Lung (tissue), 11 donors: ENCODE measurements at regions not wholly inside any gene's neighbourhood (a gene's known extent, or its start where the extent isn't known, plus 50 kb on each side); places are given as distances from the start of the nearest gene placed in this dataset.

Source experiments
- ATAC-seq: fragments of 200-7000 bp; cut with Tn5 transposase; one replicate; pipeline ENCODE4 v1.9.1; 2020; ENCODE audit warnings: moderate number of reproducible peaks; ENCODE audit not compliant: insufficient read depth, low FRiP score
- DNase-seq, 3 donors: peaks; one replicate each; pipeline ENCODE4 v3.0.0-alpha.2; 2013 to 2017
- H3K27ac ChIP-seq, 2 donors: one replicate each; pipeline ENCODE4 v1.5.1; 2013; ENCODE audit warnings: mild to moderate bottlenecking in 2 of 2, moderate library complexity in 2 of 2, control low read depth in 1 of 2, inconsistent platforms in 1 of 2, low read depth in 1 of 2, low read length in 1 of 2
- H3K27me3 ChIP-seq, 3 donors: one replicate each; pipeline ENCODE4 v1.5.1; 2013; ENCODE audit warnings: low read length in 2 of 3; ENCODE audit not compliant: control insufficient read depth in 3 of 3, insufficient read depth in 3 of 3
- H3K36me3 ChIP-seq, 4 donors: one replicate each; pipeline ENCODE4 v1.5.1; 2013; ENCODE audit warnings: low read length in 4 of 4, mild to moderate bottlenecking in 1 of 4, moderate library complexity in 1 of 4; ENCODE audit not compliant: control insufficient read depth in 4 of 4, insufficient read depth in 4 of 4
- H3K4me1 ChIP-seq, 5 donors: one replicate each; pipeline ENCODE4 v1.5.1; 2013; ENCODE audit warnings: low read length in 5 of 5, mild to moderate bottlenecking in 2 of 5, moderate library complexity in 1 of 5; ENCODE audit not compliant: control insufficient read depth in 5 of 5, insufficient read depth in 5 of 5
- H3K4me3 ChIP-seq: one replicate; pipeline ENCODE4 v1.5.1; 2013; ENCODE audit warnings: mild to moderate bottlenecking, control low read depth, moderate library complexity
- H3K9ac ChIP-seq, 2 donors: one replicate each; pipeline ENCODE4 v1.5.1; 2013; ENCODE audit warnings: low read length in 2 of 2, control low read depth in 1 of 2; ENCODE audit not compliant: insufficient read depth in 1 of 2
- H3K9me3 ChIP-seq, 4 donors: one replicate each; pipeline ENCODE4 v1.5.1; 2013; ENCODE audit warnings: low read length in 3 of 4, mild to moderate bottlenecking in 1 of 4, moderate library complexity in 1 of 4; ENCODE audit not compliant: control insufficient read depth in 4 of 4, insufficient read depth in 3 of 4
- WGBS, 2 donors: extraction: QIAGEN DNeasy Blood & Tissue Kit; methylation state at CpG; one replicate each; pipeline ENCODE4 v1.1.7; 2013; 5-methylcytosine and 5-hydroxymethylcytosine counted together
- TF ChIP-seq, protein P1 (sequence below): IDR thresholded peaks from 2 replicates; pipeline ENCODE4 v1.5.1; 2012; ENCODE audit warnings: mild to moderate bottlenecking; ENCODE audit errors: control extremely low read depth, extremely low read depth
- donor health status: control.
- donor health status: control.
- donor health status: Bipolar disorder and iron deficiency.
- donor health status: healthy.
- donor health status: DM: yes; HTN: yes; CAD: no.

DNA sequence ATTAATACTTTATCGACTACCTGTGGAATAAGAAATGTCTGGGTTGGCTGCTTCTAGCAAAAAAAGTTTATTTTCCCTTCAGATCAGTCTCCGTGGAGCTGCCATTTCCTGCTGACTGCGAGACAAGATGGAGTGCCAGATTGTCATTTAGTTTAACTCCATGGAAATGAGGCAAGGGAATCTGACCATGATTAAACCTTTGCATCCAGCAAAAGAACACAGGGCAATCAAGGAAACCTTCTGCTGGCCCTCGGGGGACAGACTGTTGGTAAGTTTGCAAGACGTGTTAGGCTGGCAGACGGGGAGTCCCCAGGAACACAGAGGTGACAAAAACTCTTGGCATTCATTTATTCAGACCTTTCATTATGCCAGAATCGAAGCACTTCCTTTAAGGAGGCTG lies 52.2 kb upstream of the SPACA1 start:
- no peak overlapping the region for H3K4me3 ChIP-seq
- H3K4me1 ChIP-seq, result no peaks in the 10 kb centered on the region
- H3K9ac ChIP-seq, result no peak overlapping the region
- DNase-seq (no peak), ATAC-seq (no peak)
- H3K27me3 ChIP-seq, result no peaks in the 10 kb centered on the region
- WGBS, 2 donors, result 48 to 54% methylated on average over 7 of the region's 7 CpGs
- no peaks in the 10 kb centered on the region for H3K36me3 ChIP-seq
- H3K27ac ChIP-seq, result no peak overlapping the region
- H3K9me3 ChIP-seq, result peaks cover 0 to 2% (median 0%) of the 10 kb centered on the region in 4 donors
- TF ChIP-seq, protein P1, sequence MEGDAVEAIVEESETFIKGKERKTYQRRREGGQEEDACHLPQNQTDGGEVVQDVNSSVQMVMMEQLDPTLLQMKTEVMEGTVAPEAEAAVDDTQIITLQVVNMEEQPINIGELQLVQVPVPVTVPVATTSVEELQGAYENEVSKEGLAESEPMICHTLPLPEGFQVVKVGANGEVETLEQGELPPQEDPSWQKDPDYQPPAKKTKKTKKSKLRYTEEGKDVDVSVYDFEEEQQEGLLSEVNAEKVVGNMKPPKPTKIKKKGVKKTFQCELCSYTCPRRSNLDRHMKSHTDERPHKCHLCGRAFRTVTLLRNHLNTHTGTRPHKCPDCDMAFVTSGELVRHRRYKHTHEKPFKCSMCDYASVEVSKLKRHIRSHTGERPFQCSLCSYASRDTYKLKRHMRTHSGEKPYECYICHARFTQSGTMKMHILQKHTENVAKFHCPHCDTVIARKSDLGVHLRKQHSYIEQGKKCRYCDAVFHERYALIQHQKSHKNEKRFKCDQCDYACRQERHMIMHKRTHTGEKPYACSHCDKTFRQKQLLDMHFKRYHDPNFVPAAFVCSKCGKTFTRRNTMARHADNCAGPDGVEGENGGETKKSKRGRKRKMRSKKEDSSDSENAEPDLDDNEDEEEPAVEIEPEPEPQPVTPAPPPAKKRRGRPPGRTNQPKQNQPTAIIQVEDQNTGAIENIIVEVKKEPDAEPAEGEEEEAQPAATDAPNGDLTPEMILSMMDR, result no peak

DNA sequence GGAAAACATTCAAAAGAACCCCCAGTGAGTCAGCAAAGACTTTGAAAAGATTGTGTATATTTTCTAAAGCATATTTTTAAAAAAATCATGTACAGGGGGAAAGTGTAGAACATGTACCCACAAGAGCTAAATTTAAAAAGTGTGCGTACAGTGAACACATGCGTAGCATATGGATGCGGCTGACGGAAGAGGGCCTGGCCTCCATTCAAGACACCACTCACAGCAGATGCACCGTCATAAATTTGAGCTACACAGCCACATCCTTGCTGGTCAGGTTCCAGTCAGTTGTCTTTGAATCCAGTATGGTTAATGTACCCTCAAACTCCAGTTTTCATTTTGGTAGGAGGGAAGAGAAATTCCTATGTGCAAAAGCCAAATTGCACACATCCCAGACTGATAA lies 54.3 kb upstream of the SPACA1 start:
- ATAC-seq (no peak), DNase-seq (no peak)
- no peaks in the 10 kb centered on the region for H3K27me3 ChIP-seq
- no peaks in the 10 kb centered on the region for H3K9me3 ChIP-seq
- WGBS, 2 donors, result 95 to 97% methylated on average over 5 of the region's 5 CpGs
- H3K4me1 ChIP-seq, result no peaks in the 10 kb centered on the region
- H3K9ac ChIP-seq, result no peak overlapping the region
- H3K36me3 ChIP-seq, result no peaks in the 10 kb centered on the region
- H3K27ac ChIP-seq, result no peak overlapping the region
- TF ChIP-seq, protein P1, result no peak
- H3K4me3 ChIP-seq, result no peak overlapping the region

DNA sequence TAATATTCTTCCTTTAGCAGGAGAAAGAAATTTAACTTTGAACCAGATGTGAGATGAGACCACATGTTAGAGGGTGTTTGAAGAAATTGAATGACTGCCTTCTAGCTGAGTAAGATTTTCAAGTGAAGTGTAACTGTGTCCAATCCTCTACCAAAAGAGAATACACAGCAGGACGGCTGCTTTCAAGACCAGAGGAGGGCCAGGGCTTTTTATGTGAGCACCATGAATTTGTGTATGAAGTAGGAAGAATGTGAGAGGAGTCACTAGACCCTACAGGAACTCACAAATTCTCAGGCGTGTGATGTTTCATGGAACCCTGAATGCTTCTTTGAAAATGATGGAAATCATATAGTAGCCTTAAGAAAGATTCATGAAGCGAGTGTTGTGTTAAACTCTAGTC lies 56.8 kb upstream of the SPACA1 start:
- Histone ChIP-seq H3K4me3 (no peak overlapping the region), H3K27me3 (no peaks in the 10 kb centered on the region), H3K9ac (no peak overlapping the region), H3K9me3 (no peaks in the 10 kb centered on the region), H3K4me1 (no peaks in the 10 kb centered on the region), H3K27ac (no peak overlapping the region), H3K36me3 (no peaks in the 10 kb centered on the region)
- 89 to 92% methylated on average over 3 of the region's 3 CpGs for WGBS, 2 donors
- no peak for ATAC-seq
- no peak for DNase-seq
- TF ChIP-seq, protein P1, result no peak

DNA sequence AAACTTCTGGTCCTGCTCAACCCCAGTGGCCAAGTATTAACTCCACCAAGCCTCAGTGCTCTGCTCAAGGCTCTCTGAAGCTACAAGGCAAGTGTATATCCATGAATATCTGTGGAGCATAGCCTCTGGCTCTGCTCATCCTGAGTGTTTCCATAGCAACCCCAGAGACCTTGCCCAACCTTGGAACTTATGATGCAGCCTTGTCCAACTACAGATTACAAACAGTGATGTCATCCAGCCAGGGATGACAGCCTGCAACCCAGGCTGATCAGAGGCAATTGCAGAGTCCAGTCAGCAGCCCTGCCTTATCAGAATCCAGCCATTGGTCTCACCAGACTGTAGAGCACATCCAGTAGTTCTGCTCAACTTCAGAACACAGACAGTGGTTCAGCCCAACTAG lies 65.5 kb upstream of the SPACA1 start:
- Histone ChIP-seq H3K4me1 (no peaks in the 10 kb centered on the region), H3K9me3 (no peaks in the 10 kb centered on the region), H3K4me3 (no peak overlapping the region), H3K27ac (no peak overlapping the region), H3K36me3 (no peaks in the 10 kb centered on the region), H3K27me3 (no peaks in the 10 kb centered on the region), H3K9ac (no peak overlapping the region)
- DNase-seq, result no peak
- TF ChIP-seq, protein P1, result no peak
- no peak for ATAC-seq
